ENCODE measurements at regions not wholly inside any gene's neighbourhood (a gene's known extent, or its start where the extent isn't known, plus 50 kb on each side); places are given as distances from the start of the nearest gene placed in this dataset.

DNA sequence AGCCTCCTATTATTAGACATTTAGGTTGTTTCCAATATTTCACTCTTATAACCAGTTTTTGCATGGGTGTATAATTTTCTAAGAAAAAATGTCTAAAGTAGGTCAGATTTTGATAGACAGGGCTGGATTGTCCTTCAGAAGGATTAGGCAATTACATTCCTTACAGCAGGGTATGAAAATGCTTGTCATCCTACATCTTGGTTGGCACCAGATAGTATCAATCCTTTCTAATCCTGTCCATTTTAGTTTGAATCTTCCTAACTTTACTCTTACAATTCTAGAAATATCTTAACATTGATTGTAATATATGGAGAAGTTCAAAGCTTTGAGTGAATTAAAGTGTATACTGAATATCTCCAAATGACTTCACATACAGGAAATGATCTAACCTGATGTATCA, 63.0 kb upstream of the ZBED5 start:
- H3K9me3 ChIP-seq, result no peaks in the 10 kb centered on the region
- H3K4me3 ChIP-seq (ENCODE audit: low read depth, low read length), result no peak overlapping the region
- no peaks in the 10 kb centered on the region for H3K27me3 ChIP-seq
- TF ChIP-seq, protein P1, sequence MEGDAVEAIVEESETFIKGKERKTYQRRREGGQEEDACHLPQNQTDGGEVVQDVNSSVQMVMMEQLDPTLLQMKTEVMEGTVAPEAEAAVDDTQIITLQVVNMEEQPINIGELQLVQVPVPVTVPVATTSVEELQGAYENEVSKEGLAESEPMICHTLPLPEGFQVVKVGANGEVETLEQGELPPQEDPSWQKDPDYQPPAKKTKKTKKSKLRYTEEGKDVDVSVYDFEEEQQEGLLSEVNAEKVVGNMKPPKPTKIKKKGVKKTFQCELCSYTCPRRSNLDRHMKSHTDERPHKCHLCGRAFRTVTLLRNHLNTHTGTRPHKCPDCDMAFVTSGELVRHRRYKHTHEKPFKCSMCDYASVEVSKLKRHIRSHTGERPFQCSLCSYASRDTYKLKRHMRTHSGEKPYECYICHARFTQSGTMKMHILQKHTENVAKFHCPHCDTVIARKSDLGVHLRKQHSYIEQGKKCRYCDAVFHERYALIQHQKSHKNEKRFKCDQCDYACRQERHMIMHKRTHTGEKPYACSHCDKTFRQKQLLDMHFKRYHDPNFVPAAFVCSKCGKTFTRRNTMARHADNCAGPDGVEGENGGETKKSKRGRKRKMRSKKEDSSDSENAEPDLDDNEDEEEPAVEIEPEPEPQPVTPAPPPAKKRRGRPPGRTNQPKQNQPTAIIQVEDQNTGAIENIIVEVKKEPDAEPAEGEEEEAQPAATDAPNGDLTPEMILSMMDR (IDR thresholded peaks at IDR 0.05; ENCODE audit: low read depth, low read length), result no peak
- H3K4me1 ChIP-seq, result no peaks in the 10 kb centered on the region
- DNase-seq, result no peak
- no peaks in the 10 kb centered on the region for H3K36me3 ChIP-seq

DNA sequence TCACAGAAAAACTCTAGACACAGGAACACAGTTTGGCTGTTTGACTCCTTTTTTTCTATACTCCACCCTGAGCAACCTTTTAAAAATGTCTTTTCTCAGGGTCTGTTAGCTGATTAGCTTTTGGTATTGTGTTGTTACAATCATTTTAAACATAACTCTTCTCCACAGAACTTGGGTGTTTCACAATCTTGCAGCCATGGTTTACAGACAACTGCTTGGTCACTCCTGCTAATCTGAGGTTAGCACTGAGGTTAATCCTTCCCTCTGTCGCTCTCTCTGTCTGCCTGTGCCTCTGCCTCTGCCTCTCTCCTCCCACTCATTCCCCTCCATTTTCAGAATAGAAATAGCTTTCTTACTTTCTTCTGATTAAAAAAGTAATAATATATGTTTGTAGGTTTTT, 62.4 kb upstream of the ZBED5 start:
- no peaks in the 10 kb centered on the region for H3K9me3 ChIP-seq
- no peaks in the 10 kb centered on the region for H3K36me3 ChIP-seq
- TF ChIP-seq, protein P1 (IDR thresholded peaks at IDR 0.05; ENCODE audit: low read depth, low read length), result no peak
- no peak overlapping the region for H3K4me3 ChIP-seq (ENCODE audit: low read depth, low read length)
- H3K4me1 ChIP-seq, result no peaks in the 10 kb centered on the region
- no peaks in the 10 kb centered on the region for H3K27me3 ChIP-seq
- no peak for DNase-seq

GRCh38 chr11:10918698-10919097, 60.8 kb upstream of the ZBED5 start:
- Histone ChIP-seq H3K9me3 (no peaks in the 10 kb centered on the region), H3K4me3 (ENCODE audit: low read depth, low read length) (no peak overlapping the region), H3K27me3 (no peaks in the 10 kb centered on the region), H3K36me3 (no peaks in the 10 kb centered on the region), H3K4me1 (no peaks in the 10 kb centered on the region)
- no peak for DNase-seq
- TF ChIP-seq, protein P1 (IDR thresholded peaks at IDR 0.05; ENCODE audit: low read depth, low read length), result no peak

DNA sequence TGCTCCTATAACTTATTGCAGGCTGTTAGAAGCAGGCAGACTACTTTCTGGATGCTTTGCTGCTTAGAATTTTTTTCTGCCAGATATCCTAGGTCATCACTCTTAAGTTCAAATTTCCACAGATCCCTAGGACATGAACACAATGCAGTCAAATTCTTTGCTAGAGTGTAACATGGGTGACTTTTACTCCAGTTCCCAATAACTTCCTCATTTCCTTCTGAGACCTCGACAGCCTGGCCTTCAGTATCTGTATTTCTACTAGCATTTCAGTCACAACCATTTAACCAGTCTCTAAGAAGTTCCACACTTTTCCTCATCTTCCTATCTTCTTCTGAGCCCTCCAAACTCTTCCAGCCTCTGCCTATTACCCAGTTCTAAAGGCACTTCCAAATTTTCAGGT, 60.4 kb upstream of the ZBED5 start:
- no peaks in the 10 kb centered on the region for H3K36me3 ChIP-seq
- no peak for DNase-seq
- TF ChIP-seq, protein P1 (IDR thresholded peaks at IDR 0.05; ENCODE audit: low read depth, low read length), result no peak
- no peak overlapping the region for H3K4me3 ChIP-seq (ENCODE audit: low read depth, low read length)
- no peaks in the 10 kb centered on the region for H3K27me3 ChIP-seq
- no peaks in the 10 kb centered on the region for H3K9me3 ChIP-seq
- H3K4me1 ChIP-seq, result no peaks in the 10 kb centered on the region

- TF ChIP-seq, protein P1 (IDR thresholded peaks at IDR 0.05; ENCODE audit: low read depth, low read length), result no peak
- Histone ChIP-seq H3K4me1 (no peaks in the 10 kb centered on the region), H3K9me3 (no peaks in the 10 kb centered on the region), H3K4me3 (ENCODE audit: low read depth, low read length) (no peak overlapping the region), H3K36me3 (no peaks in the 10 kb centered on the region), H3K27me3 (no peaks in the 10 kb centered on the region)
- DNase-seq, result no peak
Observed at GRCh38 chr11:10917802-10918201, 59.9 kb upstream of the ZBED5 start.

- H3K4me1 ChIP-seq, result no peaks in the 10 kb centered on the region
- no peaks in the 10 kb centered on the region for H3K27me3 ChIP-seq
- no peaks in the 10 kb centered on the region for H3K9me3 ChIP-seq
- TF ChIP-seq, protein P1 (IDR thresholded peaks at IDR 0.05; ENCODE audit: low read depth, low read length), result no peak
- no peak for DNase-seq
- H3K36me3 ChIP-seq, result no peaks in the 10 kb centered on the region
- no peak overlapping the region for H3K4me3 ChIP-seq (ENCODE audit: low read depth, low read length)
Observed at GRCh38 chr11:10916665-10917064, 58.8 kb upstream of the ZBED5 start.
